ENCODE measurements at regions not wholly inside any gene's neighbourhood (a gene's known extent, or its start where the extent isn't known, plus 50 kb on each side); places are given as distances from the start of the nearest gene placed in this dataset.

DNA sequence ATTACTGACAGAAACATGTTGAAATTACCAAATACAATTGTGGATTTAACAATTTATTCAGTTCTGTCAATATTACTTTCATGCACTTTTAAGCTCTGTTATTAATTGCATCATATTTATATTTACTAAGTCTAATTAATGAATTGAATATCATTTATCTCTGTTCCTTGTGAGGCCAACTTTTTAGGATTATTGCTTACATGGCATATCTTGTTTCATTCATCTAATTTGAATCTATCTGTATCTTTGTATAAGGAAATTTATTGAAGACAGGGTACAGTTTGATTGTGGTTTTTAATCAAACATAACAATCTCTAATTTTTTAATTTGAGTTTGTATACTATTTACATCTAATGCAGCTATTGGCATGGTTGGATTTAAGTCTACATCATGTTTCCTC lies 249.9 kb upstream of the GPC6 start:
- Histone ChIP-seq H2BK120ac (ENCODE audit: low read depth, low read length) (no peak overlapping the region), H2BK20ac (ENCODE audit: low read depth, low read length) (no peak overlapping the region), H2BK5ac (ENCODE audit: low read depth, low read length, poor library complexity, severe bottlenecking) (no peak overlapping the region), H3K36me3 (ENCODE audit: control insufficient read depth, insufficient read depth, low read length) (no peaks in the 10 kb centered on the region), H3K27me3 (ENCODE audit: control insufficient read depth, insufficient read depth, low read length) (no peaks in the 10 kb centered on the region), H3K9me1 (ENCODE audit: insufficient read depth, low read length) (no peaks in the 10 kb centered on the region), H3K79me1 (ENCODE audit: low read depth in 1 of 2, low read length in 2 of 2) (no peaks in the 10 kb centered on the region), H3K4me1 (ENCODE audit: control insufficient read depth, insufficient read depth, low read length) (no peaks in the 10 kb centered on the region), H2BK15ac (ENCODE audit: low read depth, low read length) (no peak overlapping the region), H3K9ac (ENCODE audit: low read depth, low read length) (no peak overlapping the region), H2AFZ (replicated peaks; ENCODE audit: low read length, poor library complexity) (no peak overlapping the region), H3K23ac (ENCODE audit: low read depth, low read length) (no peak overlapping the region), H4K5ac (ENCODE audit: low read depth, low read length) (no peak overlapping the region), H2AK9ac (replicated peaks; ENCODE audit: low read depth, low read length, poor library complexity) (no peak overlapping the region), H4K20me1 (ENCODE audit: insufficient read depth, low read length) (no peaks in the 10 kb centered on the region), H3K27ac (ENCODE audit: insufficient read depth, low read length) (no peak overlapping the region), H4K8ac (ENCODE audit: low read depth in 2 of 2, low read length in 2 of 2) (no peak overlapping the region), H3K18ac (ENCODE audit: low read depth, low read length) (no peak overlapping the region), H3K56ac (ENCODE audit: extremely low read depth, insufficient read depth, low read length) (no peak overlapping the region), H3K4ac (ENCODE audit: low read depth, low read length) (no peak overlapping the region), H4K91ac (ENCODE audit: insufficient read depth, low read depth, low read length) (no peak overlapping the region), H3K4me2 (ENCODE audit: low read depth, low read length) (no peak overlapping the region), H3K4me3 (ENCODE audit: insufficient read depth, low read depth, low read length) (no peak overlapping the region), H3K14ac (replicated peaks; ENCODE audit: low read depth, low read length) (no peak overlapping the region), H3K9me3 (ENCODE audit: control insufficient read depth, insufficient read depth, low read length) (no peaks in the 10 kb centered on the region), H2AK5ac (ENCODE audit: low read depth, low read length) (no peak overlapping the region)
- POLR2A ChIA-PET (ENCODE audit: unreplicated experiment) = no interaction called here
- BruUV-seq (replicated peaks) = no TSS peak
- intact Hi-C loops (cut with micrococcal nuclease) = no loop called here
- in situ Hi-C loops (cut with MboI; ENCODE audit: low sequenced_read_pairs) = no loop called here
- ATAC-seq (ENCODE audit: low read depth) = no peak
- dilution Hi-C loops (cut with HindIII; ENCODE audit: low sequenced_read_pairs, unreplicated experiment) = no loop called here
- TF ChIP-seq RFX5 (IDR thresholded peaks at IDR 0.05; ENCODE audit: low read depth, low read length) (no peak), MAFK (IDR thresholded peaks at IDR 0.05; ENCODE audit: low read depth, low read length) (peak; percentile 81)
- DNase-seq = no peak
- CTCF ChIA-PET = no interaction called here
